Mesendoderm (in vitro differentiated cells): ENCODE measurements at regions not wholly inside any gene's neighbourhood (a gene's known extent, or its start where the extent isn't known, plus 50 kb on each side); places are given as distances from the start of the nearest gene placed in this dataset.

Experiments used
- DNase-seq: peaks from one replicate; pipeline ENCODE4 v3.0.0; 2013
- H2AK5ac ChIP-seq: 2 replicates; pipeline ENCODE4 v1.6.1; 2013; ENCODE audit warnings: low read length, inconsistent platforms
- H2BK120ac ChIP-seq: 2 replicates; pipeline ENCODE4 v1.6.1; 2013; ENCODE audit warnings: low read depth, mild to moderate bottlenecking, low read length, moderate library complexity, mixed read lengths
- H2BK15ac ChIP-seq: replicated peaks from 2 replicates; pipeline ENCODE4 v1.6.1; 2013; ENCODE audit warnings: low read depth, mild to moderate bottlenecking, moderate library complexity
- H2BK5ac ChIP-seq: 2 replicates; pipeline ENCODE4 v1.6.1; 2013; ENCODE audit warnings: low read length, inconsistent platforms
- H3K18ac ChIP-seq: 2 replicates; pipeline ENCODE4 v1.6.1; 2013; ENCODE audit warnings: mild to moderate bottlenecking, low read length, mixed read lengths
- H3K23ac ChIP-seq: one replicate; pipeline ENCODE4 v1.6.1; 2013; ENCODE audit warnings: low read length
- H3K27ac ChIP-seq: 2 replicates; pipeline ENCODE4 v1.5.1; 2013; ENCODE audit warnings: low read depth, mild to moderate bottlenecking, inconsistent platforms, low read length, moderate library complexity
- H3K27me3 ChIP-seq: 2 replicates; pipeline ENCODE4 v1.6.1; 2013; ENCODE audit warnings: low read length, control low read depth, mild to moderate bottlenecking, inconsistent platforms; ENCODE audit not compliant: insufficient read depth, poor library complexity
- H3K36me3 ChIP-seq: 2 replicates; pipeline ENCODE4 v1.6.1; 2013; ENCODE audit warnings: low read length, inconsistent platforms; ENCODE audit not compliant: control insufficient read depth, insufficient read depth
- H3K4ac ChIP-seq: one replicate; pipeline ENCODE4 v1.6.1; 2013; ENCODE audit warnings: low read depth, mild to moderate bottlenecking, low read length, moderate library complexity
- H3K4me1 ChIP-seq: 2 replicates; pipeline ENCODE4 v1.6.1; 2013; ENCODE audit warnings: low read depth, low read length, inconsistent platforms; ENCODE audit not compliant: control insufficient read depth
- H3K4me2 ChIP-seq: 2 replicates; pipeline ENCODE4 v1.6.1; 2013; ENCODE audit warnings: low read length
- H3K4me3 ChIP-seq: 2 replicates; pipeline ENCODE4 v1.5.1; 2013; ENCODE audit warnings: mild to moderate bottlenecking, low read length
- H3K56ac ChIP-seq: one replicate; pipeline ENCODE4 v1.6.1; 2013; ENCODE audit warnings: low read length
- H3K79me1 ChIP-seq: 2 replicates; pipeline ENCODE4 v1.6.1; 2013; ENCODE audit warnings: low read length, inconsistent platforms
- H3K79me2 ChIP-seq: 2 replicates; pipeline ENCODE4 v1.6.1; 2013; ENCODE audit warnings: mild to moderate bottlenecking, low read length; ENCODE audit not compliant: control insufficient read depth, insufficient read depth
- H3K9ac ChIP-seq: 2 replicates; pipeline ENCODE4 v1.6.1; 2013; ENCODE audit warnings: low read length, inconsistent platforms
- H4K5ac ChIP-seq: one replicate; pipeline ENCODE4 v1.6.1; 2013; ENCODE audit warnings: low read length
- H4K8ac ChIP-seq: one replicate; pipeline ENCODE4 v1.6.1; 2013; ENCODE audit warnings: low read depth, mild to moderate bottlenecking, control low read depth, low read length, moderate library complexity
- whole genome bisulfite sequencing: extraction: QIAGEN DNeasy Blood & Tissue Kit; methylation state at CpG from one replicate; pipeline ENCODE4 v1.1.7; 2013; ENCODE audit warnings: low lambda C conversion rate, missing lambda C conversion rate; ENCODE audit not compliant: insufficient coverage; ENCODE audit errors: extremely low coverage; 5-methylcytosine and 5-hydroxymethylcytosine counted together

- no peak for DNase-seq
- H3K36me3 ChIP-seq = no peaks in the 10 kb centered on the region
- no peak overlapping the region for H2BK5ac ChIP-seq
- H3K9ac ChIP-seq = no peak overlapping the region
- no peak overlapping the region for H2BK120ac ChIP-seq
- no peaks in the 10 kb centered on the region for H3K27me3 ChIP-seq
- H3K27ac ChIP-seq = no peak overlapping the region
- H3K4me2 ChIP-seq = no peak overlapping the region
- H3K79me1 ChIP-seq = no peaks in the 10 kb centered on the region
- no peak overlapping the region for H2AK5ac ChIP-seq
- H3K4ac ChIP-seq = no peak overlapping the region
- no peak overlapping the region for H4K5ac ChIP-seq
- H3K18ac ChIP-seq = no peak overlapping the region
- H3K79me2 ChIP-seq = no peaks in the 10 kb centered on the region
- no peak overlapping the region for H2BK15ac ChIP-seq
- H4K8ac ChIP-seq = no peak overlapping the region
- H3K4me1 ChIP-seq = no peaks in the 10 kb centered on the region
- no peak overlapping the region for H3K4me3 ChIP-seq
- no peak overlapping the region for H3K23ac ChIP-seq
- H3K56ac ChIP-seq = no peak overlapping the region
- whole genome bisulfite sequencing = no CpG with 5 or more reads among the region's 6 CpGs
These were observed 99.7 kb downstream of the CPN2 start for GRCh38 chr3:194251461-194251860.

GRCh38 chr3:194251891-194252560 lies 99.1 kb downstream of the CPN2 start:
- Histone ChIP-seq H3K18ac (no peak overlapping the region), H3K9ac (no peak overlapping the region), H4K5ac (no peak overlapping the region), H2AK5ac (no peak overlapping the region), H2BK15ac (no peak overlapping the region), H2BK120ac (no peak overlapping the region), H3K27me3 (no peaks in the 10 kb centered on the region), H3K4ac (no peak overlapping the region), H3K56ac (no peak overlapping the region), H4K8ac (no peak overlapping the region), H3K36me3 (no peaks in the 10 kb centered on the region), H3K4me3 (no peak overlapping the region), H3K79me2 (no peaks in the 10 kb centered on the region), H2BK5ac (no peak overlapping the region), H3K27ac (no peak overlapping the region), H3K23ac (no peak overlapping the region), H3K79me1 (no peaks in the 10 kb centered on the region), H3K4me2 (no peak overlapping the region), H3K4me1 (no peaks in the 10 kb centered on the region)
- DNase-seq = no peak
- no CpG with 5 or more reads among the region's 18 CpGs for WGBS

GRCh38 chr3:194253270-194253669 lies 97.9 kb downstream of the CPN2 start:
- H3K27ac ChIP-seq = no peak overlapping the region

GRCh38 chr3:194254040-194254439 lies 97.1 kb downstream of the CPN2 start:
- H2AK5ac ChIP-seq = no peak overlapping the region
- H2BK15ac ChIP-seq = no peak overlapping the region
- no peak overlapping the region for H3K18ac ChIP-seq
- no peaks in the 10 kb centered on the region for H3K27me3 ChIP-seq
- H4K8ac ChIP-seq = no peak overlapping the region
- WGBS = no CpG with 5 or more reads among the region's 7 CpGs
- no peak overlapping the region for H4K5ac ChIP-seq
- no peaks in the 10 kb centered on the region for H3K79me2 ChIP-seq
- no peak overlapping the region for H3K23ac ChIP-seq
- no peak overlapping the region for H3K4ac ChIP-seq
- no peak overlapping the region for H2BK120ac ChIP-seq
- no peaks in the 10 kb centered on the region for H3K36me3 ChIP-seq
- H3K56ac ChIP-seq = no peak overlapping the region
- no peak overlapping the region for H3K27ac ChIP-seq
- H3K9ac ChIP-seq = no peak overlapping the region
- H3K4me3 ChIP-seq = no peak overlapping the region
- H3K79me1 ChIP-seq = no peaks in the 10 kb centered on the region
- H3K4me2 ChIP-seq = no peak overlapping the region
- no peak overlapping the region for H2BK5ac ChIP-seq
- no peak for DNase-seq
- H3K4me1 ChIP-seq = no peaks in the 10 kb centered on the region

More at GRCh38 chr3:194253270-194253669, 97.9 kb downstream of the CPN2 start:
- no peak for DNase-seq
- no peak overlapping the region for H3K18ac ChIP-seq
- H2BK120ac ChIP-seq = no peak overlapping the region
- no peak overlapping the region for H3K23ac ChIP-seq
- no peaks in the 10 kb centered on the region for H3K79me1 ChIP-seq
- no peaks in the 10 kb centered on the region for H3K36me3 ChIP-seq
- H4K5ac ChIP-seq = no peak overlapping the region
- no CpG with 5 or more reads among the region's 4 CpGs for WGBS
- H3K4ac ChIP-seq = no peak overlapping the region
- H3K4me2 ChIP-seq = no peak overlapping the region
- no peak overlapping the region for H3K4me3 ChIP-seq
- H3K79me2 ChIP-seq = no peaks in the 10 kb centered on the region
- H2BK5ac ChIP-seq = no peak overlapping the region
- no peak overlapping the region for H4K8ac ChIP-seq
- H2BK15ac ChIP-seq = no peak overlapping the region
- H2AK5ac ChIP-seq = no peak overlapping the region
- H3K56ac ChIP-seq = no peak overlapping the region
- no peaks in the 10 kb centered on the region for H3K4me1 ChIP-seq
- H3K27me3 ChIP-seq = no peaks in the 10 kb centered on the region
- H3K9ac ChIP-seq = no peak overlapping the region

- Histone ChIP-seq H4K8ac (no peak overlapping the region), H3K79me1 (no peaks in the 10 kb centered on the region), H2BK15ac (no peak overlapping the region), H3K4me3 (no peak overlapping the region), H4K5ac (no peak overlapping the region), H3K9ac (no peak overlapping the region), H2BK120ac (no peak overlapping the region), H3K4me2 (no peak overlapping the region), H3K79me2 (no peaks in the 10 kb centered on the region), H3K27me3 (no peaks in the 10 kb centered on the region), H2BK5ac (no peak overlapping the region), H3K18ac (no peak overlapping the region), H3K27ac (no peak overlapping the region), H3K4ac (peak overlapping the region; percentile 1), H3K4me1 (no peaks in the 10 kb centered on the region), H3K36me3 (no peaks in the 10 kb centered on the region), H2AK5ac (no peak overlapping the region), H3K56ac (peak overlapping the region; percentile 39), H3K23ac (no peak overlapping the region)
- peak; percentile 60 for DNase-seq
- no CpG with 5 or more reads among the region's 19 CpGs for WGBS
These were observed 95.7 kb downstream of the CPN2 start for GRCh38 chr3:194255252-194256039.
